ENCODE measurements at regions not wholly inside any gene's neighbourhood (a gene's known extent, or its start where the extent isn't known, plus 50 kb on each side); places are given as distances from the start of the nearest gene placed in this dataset.

DNA sequence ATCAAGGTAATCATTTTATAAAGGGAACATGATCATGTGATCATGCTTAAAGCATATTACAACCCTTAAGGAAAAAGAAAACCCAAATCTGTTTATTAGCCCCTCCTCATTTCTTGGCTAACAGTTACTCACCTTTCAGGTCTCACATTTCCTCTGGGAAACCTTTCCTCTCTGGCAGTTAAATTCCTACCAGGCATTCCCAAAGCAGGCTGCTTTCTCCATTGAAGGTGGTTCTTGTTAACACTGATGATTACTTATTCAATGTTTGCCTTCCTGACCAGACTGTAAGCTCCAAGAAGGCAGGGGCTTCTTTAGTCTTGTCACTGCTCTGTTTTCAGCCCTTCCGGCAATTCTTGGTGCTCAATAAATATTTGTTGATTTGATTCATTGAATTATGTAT, 59.9 kb downstream of the PLK2 start:
- H3K27me3 ChIP-seq (ENCODE audit: insufficient read depth, poor library complexity, severe bottlenecking): no peaks in the 10 kb centered on the region
- no peak overlapping the region for H3K27ac ChIP-seq (replicated peaks)
- TF ChIP-seq SPI1 (IDR thresholded peaks at IDR 0.05; ENCODE audit: borderline replicate concordance, low read depth): no peak
- TF ChIP-seq, protein P1, sequence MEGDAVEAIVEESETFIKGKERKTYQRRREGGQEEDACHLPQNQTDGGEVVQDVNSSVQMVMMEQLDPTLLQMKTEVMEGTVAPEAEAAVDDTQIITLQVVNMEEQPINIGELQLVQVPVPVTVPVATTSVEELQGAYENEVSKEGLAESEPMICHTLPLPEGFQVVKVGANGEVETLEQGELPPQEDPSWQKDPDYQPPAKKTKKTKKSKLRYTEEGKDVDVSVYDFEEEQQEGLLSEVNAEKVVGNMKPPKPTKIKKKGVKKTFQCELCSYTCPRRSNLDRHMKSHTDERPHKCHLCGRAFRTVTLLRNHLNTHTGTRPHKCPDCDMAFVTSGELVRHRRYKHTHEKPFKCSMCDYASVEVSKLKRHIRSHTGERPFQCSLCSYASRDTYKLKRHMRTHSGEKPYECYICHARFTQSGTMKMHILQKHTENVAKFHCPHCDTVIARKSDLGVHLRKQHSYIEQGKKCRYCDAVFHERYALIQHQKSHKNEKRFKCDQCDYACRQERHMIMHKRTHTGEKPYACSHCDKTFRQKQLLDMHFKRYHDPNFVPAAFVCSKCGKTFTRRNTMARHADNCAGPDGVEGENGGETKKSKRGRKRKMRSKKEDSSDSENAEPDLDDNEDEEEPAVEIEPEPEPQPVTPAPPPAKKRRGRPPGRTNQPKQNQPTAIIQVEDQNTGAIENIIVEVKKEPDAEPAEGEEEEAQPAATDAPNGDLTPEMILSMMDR (IDR thresholded peaks at IDR 0.05; ENCODE audit: insufficient read depth, low read length): no peak
- TF ChIP-seq GABPA (IDR thresholded peaks at IDR 0.05; ENCODE audit: low read depth): no peak
- TF ChIP-seq POLR2AphosphoS5 (IDR thresholded peaks at IDR 0.05; ENCODE audit: low read depth): no peak
- TF ChIP-seq, protein P2, sequence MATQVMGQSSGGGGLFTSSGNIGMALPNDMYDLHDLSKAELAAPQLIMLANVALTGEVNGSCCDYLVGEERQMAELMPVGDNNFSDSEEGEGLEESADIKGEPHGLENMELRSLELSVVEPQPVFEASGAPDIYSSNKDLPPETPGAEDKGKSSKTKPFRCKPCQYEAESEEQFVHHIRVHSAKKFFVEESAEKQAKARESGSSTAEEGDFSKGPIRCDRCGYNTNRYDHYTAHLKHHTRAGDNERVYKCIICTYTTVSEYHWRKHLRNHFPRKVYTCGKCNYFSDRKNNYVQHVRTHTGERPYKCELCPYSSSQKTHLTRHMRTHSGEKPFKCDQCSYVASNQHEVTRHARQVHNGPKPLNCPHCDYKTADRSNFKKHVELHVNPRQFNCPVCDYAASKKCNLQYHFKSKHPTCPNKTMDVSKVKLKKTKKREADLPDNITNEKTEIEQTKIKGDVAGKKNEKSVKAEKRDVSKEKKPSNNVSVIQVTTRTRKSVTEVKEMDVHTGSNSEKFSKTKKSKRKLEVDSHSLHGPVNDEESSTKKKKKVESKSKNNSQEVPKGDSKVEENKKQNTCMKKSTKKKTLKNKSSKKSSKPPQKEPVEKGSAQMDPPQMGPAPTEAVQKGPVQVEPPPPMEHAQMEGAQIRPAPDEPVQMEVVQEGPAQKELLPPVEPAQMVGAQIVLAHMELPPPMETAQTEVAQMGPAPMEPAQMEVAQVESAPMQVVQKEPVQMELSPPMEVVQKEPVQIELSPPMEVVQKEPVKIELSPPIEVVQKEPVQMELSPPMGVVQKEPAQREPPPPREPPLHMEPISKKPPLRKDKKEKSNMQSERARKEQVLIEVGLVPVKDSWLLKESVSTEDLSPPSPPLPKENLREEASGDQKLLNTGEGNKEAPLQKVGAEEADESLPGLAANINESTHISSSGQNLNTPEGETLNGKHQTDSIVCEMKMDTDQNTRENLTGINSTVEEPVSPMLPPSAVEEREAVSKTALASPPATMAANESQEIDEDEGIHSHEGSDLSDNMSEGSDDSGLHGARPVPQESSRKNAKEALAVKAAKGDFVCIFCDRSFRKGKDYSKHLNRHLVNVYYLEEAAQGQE (IDR thresholded peaks at IDR 0.05; ENCODE audit: insufficient replicate concordance, low read depth): no peak
- no peak for DNase-seq (ENCODE audit: low read depth in 1 of 2, low spot score in 1 of 2)
- H3K4me3 ChIP-seq (replicated peaks; ENCODE audit: insufficient read depth, low read length): no peak overlapping the region

DNA sequence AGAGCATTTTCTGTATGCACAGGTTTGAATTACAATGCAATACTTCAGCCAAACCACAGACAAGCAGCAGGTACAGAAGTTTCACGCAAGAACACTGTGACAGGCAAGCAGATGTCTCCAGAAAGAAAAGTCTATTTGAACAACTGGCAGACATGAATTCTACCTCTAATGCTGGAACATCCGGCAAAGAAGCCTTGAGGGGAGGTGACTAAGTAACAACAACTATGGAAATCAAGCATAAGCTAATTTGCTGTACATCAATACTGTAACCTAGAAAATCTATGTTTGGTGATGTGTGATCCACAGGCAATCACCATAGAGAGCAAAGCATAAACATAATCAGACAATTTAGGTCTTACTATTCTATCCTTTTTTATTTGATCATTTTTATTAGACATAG, 65.5 kb downstream of the PLK2 start:
- DNase-seq (ENCODE audit: low read depth in 1 of 2, low spot score in 1 of 2): no peak
- TF ChIP-seq, protein P2 (IDR thresholded peaks at IDR 0.05; ENCODE audit: insufficient replicate concordance, low read depth): no peak
- TF ChIP-seq, protein P1 (IDR thresholded peaks at IDR 0.05; ENCODE audit: insufficient read depth, low read length): no peak
- no peak for TF ChIP-seq POLR2AphosphoS5 (IDR thresholded peaks at IDR 0.05; ENCODE audit: low read depth)
- TF ChIP-seq GABPA (IDR thresholded peaks at IDR 0.05; ENCODE audit: low read depth): no peak
- no peak for TF ChIP-seq SPI1 (IDR thresholded peaks at IDR 0.05; ENCODE audit: borderline replicate concordance, low read depth)
- H3K27ac ChIP-seq (replicated peaks): no peak overlapping the region
- H3K4me3 ChIP-seq (replicated peaks; ENCODE audit: insufficient read depth, low read length): no peak overlapping the region
- no peaks in the 10 kb centered on the region for H3K27me3 ChIP-seq (ENCODE audit: insufficient read depth, poor library complexity, severe bottlenecking)

DNA sequence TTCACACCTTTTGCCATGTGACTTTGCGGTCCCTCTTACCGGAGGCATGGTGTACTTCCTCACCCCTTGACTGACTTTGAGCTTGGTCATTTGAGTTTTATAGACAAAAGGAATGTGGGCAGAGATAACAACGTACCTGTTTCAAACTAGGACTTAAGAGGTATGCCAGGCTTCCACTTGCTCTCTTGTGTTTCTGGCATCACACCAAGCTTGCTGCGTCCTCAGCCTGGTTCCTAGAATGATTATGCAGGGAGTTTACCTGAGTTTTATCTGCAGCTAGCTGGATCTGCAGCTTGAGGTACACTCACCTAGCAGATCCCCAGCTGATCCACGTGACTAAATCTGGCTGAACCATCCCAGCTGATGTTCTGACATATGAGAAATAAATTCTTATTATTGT, 66.2 kb downstream of the PLK2 start:
- no peak overlapping the region for H3K4me3 ChIP-seq (replicated peaks; ENCODE audit: insufficient read depth, low read length)
- TF ChIP-seq GABPA (IDR thresholded peaks at IDR 0.05; ENCODE audit: low read depth) (no peak), POLR2AphosphoS5 (IDR thresholded peaks at IDR 0.05; ENCODE audit: low read depth) (no peak)
- no peak for DNase-seq (ENCODE audit: low read depth in 1 of 2, low spot score in 1 of 2)
- H3K27me3 ChIP-seq (ENCODE audit: insufficient read depth, poor library complexity, severe bottlenecking): no peaks in the 10 kb centered on the region
- H3K27ac ChIP-seq (replicated peaks): no peak overlapping the region

DNA sequence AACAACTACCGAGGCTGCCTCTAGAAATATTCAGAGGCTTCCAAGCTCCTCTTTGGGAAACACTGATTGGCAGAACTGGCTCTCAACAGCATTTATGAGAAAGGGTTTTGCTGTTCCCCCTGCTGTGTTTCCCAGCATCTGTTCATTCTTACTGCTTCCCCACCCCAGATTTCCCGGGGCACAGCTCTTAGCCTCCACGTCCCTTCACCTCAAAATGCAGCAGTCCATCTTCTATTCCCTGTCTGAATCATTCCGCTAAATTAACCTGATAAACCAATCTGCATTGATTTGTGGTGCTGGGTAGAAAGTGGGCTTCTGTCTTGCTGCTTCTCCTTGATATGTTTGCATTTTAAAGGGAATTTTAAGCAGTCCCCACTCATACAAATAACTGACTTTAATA, 67.4 kb downstream of the PLK2 start:
- no peak overlapping the region for H3K27ac ChIP-seq (replicated peaks)
- TF ChIP-seq, protein P1 (IDR thresholded peaks at IDR 0.05; ENCODE audit: insufficient read depth, low read length): no peak
- no peak for TF ChIP-seq POLR2AphosphoS5 (IDR thresholded peaks at IDR 0.05; ENCODE audit: low read depth)
- no peak for TF ChIP-seq GABPA (IDR thresholded peaks at IDR 0.05; ENCODE audit: low read depth)
- TF ChIP-seq SPI1 (IDR thresholded peaks at IDR 0.05; ENCODE audit: borderline replicate concordance, low read depth): no peak
- TF ChIP-seq, protein P2 (IDR thresholded peaks at IDR 0.05; ENCODE audit: insufficient replicate concordance, low read depth): no peak
- H3K27me3 ChIP-seq (ENCODE audit: insufficient read depth, poor library complexity, severe bottlenecking): no peaks in the 10 kb centered on the region
- DNase-seq (ENCODE audit: low read depth in 1 of 2, low spot score in 1 of 2): no peak
- no peak overlapping the region for H3K4me3 ChIP-seq (replicated peaks; ENCODE audit: insufficient read depth, low read length)
